Thoracic aorta (tissue), 2 donors: ENCODE measurements at regions not wholly inside any gene's neighbourhood (a gene's known extent, or its start where the extent isn't known, plus 50 kb on each side); places are given as distances from the start of the nearest gene placed in this dataset.

Experiments used
- ATAC-seq: fragments of 150-250 bp; one replicate; pipeline ENCODE4 v1.8.0; 2017; ENCODE audit warnings: low read depth; ENCODE audit not compliant: insufficient number of reproducible peaks, low FRiP score
- DNase-seq: peaks from one replicate; pipeline ENCODE4 v3.0.0-alpha.2; 2020; ENCODE audit warnings: low spot score
- H3K27ac ChIP-seq, 2 donors: fragments of 200-600 bp; sonication (generic); 1 replicate in 1 of 2; 2 replicates in 1 of 2; pipeline ENCODE4 v1.5.1; 2016; ENCODE audit warnings: mild to moderate bottlenecking in 2 of 2, moderate library complexity in 2 of 2
- H3K27me3 ChIP-seq: fragments of 200-600 bp; sonication (generic); replicated peaks from 2 replicates; pipeline ENCODE4 v1.6.0; 2016; ENCODE audit warnings: mild to moderate bottlenecking; ENCODE audit not compliant: insufficient read depth
- H3K36me3 ChIP-seq: fragments of 200-600 bp; sonication (generic); one replicate; pipeline ENCODE4 v1.5.1; 2016
- H3K4me1 ChIP-seq, 2 donors: fragments of 200-600 bp; sonication (generic); 1 replicate in 1 of 2; 2 replicates in 1 of 2; pipeline versions ENCODE4 v1.5.1 to v1.6.0; 2016; ENCODE audit warnings: low read depth in 2 of 2, mild to moderate bottlenecking in 1 of 2; ENCODE audit not compliant: control insufficient read depth in 1 of 2
- H3K4me3 ChIP-seq: fragments of 200-600 bp; sonication (generic); 2 replicates; pipeline ENCODE4 v1.5.1; 2016; ENCODE audit warnings: mild to moderate bottlenecking
- H3K9me3 ChIP-seq: fragments of 200-600 bp; sonication (generic); 2 replicates; pipeline ENCODE4 v1.5.1; 2016
- CTCF ChIP-seq: fragments of 200-600 bp; sonication (generic); IDR thresholded peaks from one replicate; pipeline ENCODE4 v1.5.1; 2019; ENCODE audit warnings: antibody characterized with exemption

GRCh38 chr14:84197704-84198103 is 1332.2 kb upstream of the FLRT2 start:
- H3K4me3 ChIP-seq, result no peak overlapping the region
- H3K27ac ChIP-seq, result no peak overlapping the region
- H3K27me3 ChIP-seq, result no peaks in the 10 kb centered on the region
- DNase-seq, result no peak
- H3K9me3 ChIP-seq, result no peaks in the 10 kb centered on the region
- H3K36me3 ChIP-seq, result no peaks in the 10 kb centered on the region
- ATAC-seq, result no peak
- H3K4me1 ChIP-seq, result no peaks in the 10 kb centered on the region
- TF ChIP-seq CTCF, result no peak

GRCh38 chr14:84202486-84202885 is 1327.5 kb upstream of the FLRT2 start:
- Histone ChIP-seq H3K4me3 (no peak overlapping the region), H3K27ac (no peak overlapping the region), H3K27me3 (no peaks in the 10 kb centered on the region), H3K36me3 (no peaks in the 10 kb centered on the region), H3K4me1 (no peaks in the 10 kb centered on the region), H3K9me3 (no peaks in the 10 kb centered on the region)
- ATAC-seq (no peak), DNase-seq (no peak)
- TF ChIP-seq CTCF, result no peak

GRCh38 chr14:84203896-84204295 is 1326.0 kb upstream of the FLRT2 start:
- ATAC-seq, result no peak

GRCh38 chr14:84208451-84208850 is 1321.5 kb upstream of the FLRT2 start:
- H3K27ac ChIP-seq, result no peak overlapping the region

More at GRCh38 chr14:84203896-84204295, 1326.0 kb upstream of the FLRT2 start:
- no peaks in the 10 kb centered on the region for H3K36me3 ChIP-seq
- DNase-seq, result no peak
- H3K4me1 ChIP-seq, result no peaks in the 10 kb centered on the region
- H3K9me3 ChIP-seq, result no peaks in the 10 kb centered on the region
- no peak overlapping the region for H3K4me3 ChIP-seq
- H3K27me3 ChIP-seq, result no peaks in the 10 kb centered on the region
- H3K27ac ChIP-seq, result no peak overlapping the region
- no peak for TF ChIP-seq CTCF

GRCh38 chr14:84209031-84209430 is 1320.9 kb upstream of the FLRT2 start:
- Histone ChIP-seq H3K4me1 (no peaks in the 10 kb centered on the region), H3K4me3 (no peak overlapping the region), H3K36me3 (no peaks in the 10 kb centered on the region), H3K27ac (no peak overlapping the region), H3K9me3 (no peaks in the 10 kb centered on the region), H3K27me3 (no peaks in the 10 kb centered on the region)
- TF ChIP-seq CTCF, result no peak
- ATAC-seq (no peak), DNase-seq (no peak)

More at GRCh38 chr14:84208451-84208850, 1321.5 kb upstream of the FLRT2 start:
- Histone ChIP-seq H3K36me3 (no peaks in the 10 kb centered on the region), H3K9me3 (no peaks in the 10 kb centered on the region), H3K4me1 (no peaks in the 10 kb centered on the region), H3K27me3 (no peaks in the 10 kb centered on the region), H3K4me3 (no peak overlapping the region)
- DNase-seq (no peak), ATAC-seq (no peak)
- TF ChIP-seq CTCF, result no peak
